Transverse colon (tissue), 4 donors: ENCODE measurements at regions not wholly inside any gene's neighbourhood (a gene's known extent, or its start where the extent isn't known, plus 50 kb on each side); places are given as distances from the start of the nearest gene placed in this dataset.

ENCODE experiments used
- CTCF ChIP-seq, 5 experiments: fragments of 200-600 bp in 3 of 5; fragments of 450-650 bp in 2 of 5; sonication (generic) in 3 of 5; IDR thresholded peaks; 1 replicate in 2 of 5; 2 replicates in 3 of 5; pipeline ENCODE4 v1.5.1; 2016 to 2017; ENCODE audit warnings: antibody characterized with exemption in 5 of 5, inconsistent platforms in 3 of 5, mild to moderate bottlenecking in 2 of 5, moderate library complexity in 1 of 5
- POLR2A ChIP-seq: fragments of 450-650 bp; IDR thresholded peaks from one replicate; pipeline ENCODE4 v1.6.1; 2016; ENCODE audit warnings: antibody characterized with exemption, mild to moderate bottlenecking, moderate library complexity
- POLR2AphosphoS5 ChIP-seq, 3 donors: sonication (generic); formaldehyde crosslinking; IDR thresholded peaks; one replicate each; pipeline ENCODE4 v1.6.1; 2016; ENCODE audit warnings: antibody characterized with exemption in 3 of 3

- TF ChIP-seq CTCF (IDR thresholded peaks at IDR 0.05): no peak
- no peak for TF ChIP-seq POLR2AphosphoS5 (IDR thresholded peaks at IDR 0.05)
- no peak for TF ChIP-seq POLR2A
These were observed 175.3 kb downstream of the MDFIC start for GRCh38 chr7:115097175-115097671.
